Gastrocnemius medialis (tissue), 4 donors: ENCODE measurements at regions not wholly inside any gene's neighbourhood (a gene's known extent, or its start where the extent isn't known, plus 50 kb on each side); places are given as distances from the start of the nearest gene placed in this dataset.

ENCODE experiments used
- POLR2A ChIP-seq, 2 donors: fragments of 450-650 bp; IDR thresholded peaks; one replicate each; pipeline ENCODE4 v1.6.1; 2017; ENCODE audit warnings: antibody characterized with exemption in 2 of 2, mild to moderate bottlenecking in 2 of 2, moderate library complexity in 2 of 2
- TF ChIP-seq, protein P1 (sequence below), 5 experiments: fragments of 450-650 bp in 3 of 5; fragments of 200-600 bp in 2 of 5; sonication (generic) in 2 of 5; IDR thresholded peaks in 4 of 5; conservative IDR thresholded peaks in 1 of 5; 1 replicate in 4 of 5; 2 replicates in 1 of 5; pipeline ENCODE4 v1.5.1; 2016 to 2019; ENCODE audit warnings: antibody characterized with exemption in 5 of 5, mild to moderate bottlenecking in 3 of 5, moderate library complexity in 3 of 5

DNA sequence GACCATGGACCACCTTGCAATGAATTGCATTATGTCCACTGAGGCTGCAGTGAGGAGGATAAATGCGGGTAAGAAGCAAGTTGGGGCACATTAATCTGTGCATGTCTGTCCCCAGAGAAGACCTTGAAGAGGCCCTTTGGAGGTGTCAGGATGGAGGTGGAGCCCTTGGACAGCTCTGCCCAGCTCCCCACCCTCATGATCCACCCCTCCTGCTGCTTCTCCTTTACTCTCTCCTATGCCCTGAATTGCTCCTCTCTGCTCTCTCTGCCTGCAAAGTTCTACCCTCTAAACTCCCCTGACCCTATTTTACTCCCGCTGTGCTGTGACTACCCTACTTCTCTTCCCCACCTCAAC is 292.4 kb upstream of the USP24 start:
- TF ChIP-seq, protein P1, sequence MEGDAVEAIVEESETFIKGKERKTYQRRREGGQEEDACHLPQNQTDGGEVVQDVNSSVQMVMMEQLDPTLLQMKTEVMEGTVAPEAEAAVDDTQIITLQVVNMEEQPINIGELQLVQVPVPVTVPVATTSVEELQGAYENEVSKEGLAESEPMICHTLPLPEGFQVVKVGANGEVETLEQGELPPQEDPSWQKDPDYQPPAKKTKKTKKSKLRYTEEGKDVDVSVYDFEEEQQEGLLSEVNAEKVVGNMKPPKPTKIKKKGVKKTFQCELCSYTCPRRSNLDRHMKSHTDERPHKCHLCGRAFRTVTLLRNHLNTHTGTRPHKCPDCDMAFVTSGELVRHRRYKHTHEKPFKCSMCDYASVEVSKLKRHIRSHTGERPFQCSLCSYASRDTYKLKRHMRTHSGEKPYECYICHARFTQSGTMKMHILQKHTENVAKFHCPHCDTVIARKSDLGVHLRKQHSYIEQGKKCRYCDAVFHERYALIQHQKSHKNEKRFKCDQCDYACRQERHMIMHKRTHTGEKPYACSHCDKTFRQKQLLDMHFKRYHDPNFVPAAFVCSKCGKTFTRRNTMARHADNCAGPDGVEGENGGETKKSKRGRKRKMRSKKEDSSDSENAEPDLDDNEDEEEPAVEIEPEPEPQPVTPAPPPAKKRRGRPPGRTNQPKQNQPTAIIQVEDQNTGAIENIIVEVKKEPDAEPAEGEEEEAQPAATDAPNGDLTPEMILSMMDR (IDR thresholded peaks at IDR 0.05 in 4 of 5, conservative IDR thresholded peaks at IDR 0.05 in 1 of 5): no peak
- no peak for TF ChIP-seq POLR2A (IDR thresholded peaks at IDR 0.05)
